Heart right ventricle (tissue), 16 donors: ENCODE measurements at regions not wholly inside any gene's neighbourhood (a gene's known extent, or its start where the extent isn't known, plus 50 kb on each side); places are given as distances from the start of the nearest gene placed in this dataset.

Experiments used
- ATAC-seq, 8 donors: fragments of 200-7000 bp; cut with Tn5 transposase; one replicate each; pipeline ENCODE4 v1.9.1; 2020; ENCODE audit warnings: mild to moderate bottlenecking in 8 of 8, moderate library complexity in 8 of 8, moderate number of reproducible peaks in 1 of 8
- DNase-seq, 2 donors: peaks; one replicate each; pipeline ENCODE4 v3.0.0-alpha.2; 2020
- H3K27ac ChIP-seq, 10 donors: fragments of 200-600 bp; sonication (generic) in 2 of 10; one replicate each; pipeline versions ENCODE4 v1.5.0 to v1.8.0; 2020 to 2022; ENCODE audit warnings: mild to moderate bottlenecking in 3 of 10
- H3K27me3 ChIP-seq, 7 donors: fragments of 200-600 bp; one replicate each; pipeline ENCODE4 v1.8.0; 2021 to 2022; ENCODE audit warnings: mild to moderate bottlenecking in 2 of 7
- H3K36me3 ChIP-seq, 9 donors: fragments of 200-600 bp; sonication (generic) in 1 of 9; one replicate each; pipeline versions ENCODE4 v1.5.0 to v1.8.0; 2020 to 2022; ENCODE audit warnings: mild to moderate bottlenecking in 2 of 9
- H3K4me1 ChIP-seq, 9 donors: fragments of 200-600 bp; sonication (generic) in 1 of 9; one replicate each; pipeline versions ENCODE4 v1.5.0 to v1.8.0; 2020 to 2022; ENCODE audit warnings: mild to moderate bottlenecking in 4 of 9
- H3K4me3 ChIP-seq, 10 donors: fragments of 200-600 bp; sonication (generic) in 2 of 10; one replicate each; pipeline versions ENCODE4 v1.5.0 to v1.8.0; 2020 to 2022; ENCODE audit warnings: mild to moderate bottlenecking in 7 of 10, moderate library complexity in 2 of 10
- H3K9me3 ChIP-seq, 11 donors: fragments of 200-600 bp in 10 of 11; sonication (generic) in 2 of 11; one replicate each; pipeline versions ENCODE4 v1.5.0 to v1.8.0; 2013 to 2022; ENCODE audit warnings: mild to moderate bottlenecking in 2 of 11, control low read depth in 1 of 11, moderate library complexity in 1 of 11
- WGBS, 2 donors: extraction: QIAGEN DNeasy Blood & Tissue Kit; methylation state at CpG; one replicate each; pipeline ENCODE4 v1.1.7; 2013; ENCODE audit warnings: inconsistent platforms in 1 of 2; 5-methylcytosine and 5-hydroxymethylcytosine counted together
- intact Hi-C, 10 donors: fragments of 100-400 bp; cut with DNase I; formaldehyde crosslinking; loops; one replicate each; pipeline versions ENCODE4 v1.11.1 to v1.14.2; 2022
- TF ChIP-seq, protein P1 (sequence below), 9 donors: fragments of 200-600 bp; sonication (generic) in 2 of 9; IDR thresholded peaks; one replicate each; pipeline versions ENCODE4 v1.5.0 to v1.8.0; 2021 to 2022; ENCODE audit warnings: antibody characterized with exemption in 9 of 9, mild to moderate bottlenecking in 5 of 9, moderate library complexity in 1 of 9
- donor health status: Arrhythmogenic right ventricular cardiomyopathy.
- donor health status: ischemic (EF 13 %, LVEDD 7.1; RV severe dilation, severe dysfunction).
- donor health status: healthy with polysubstance abuse.
- donor health status: DM: no; HTN: yes; CAD: no.
- donor health status: DM: no; HTN: no; CAD: no.
- donor health status: ischemic (EF 25% LVEDD 6.9; RV normal size, moderate dysfunction).
- donor health status: ischemic (EF 25% LVEDD 5.7; RV mildly dilated, moderate dysfunction).
- donor health status: healthy.
- donor health status: DM: yes; HTN: yes; CAD: no.
- donor health status: Ischemic cardiomyopathy.
- donor health status: ischemic (EF 35%, LVEDD 5.7; RV mildly dilated, moderate dysfunction).
- donor health status: nonischemic (EF 11% LVEDD 7.7; RV severe dilation, severe dysfunction).
- donor health status: DM: yes; HTN: yes; CAD: no.
- donor health status: PGD.
- donor health status: ischemic (EF 29% LVEDD 5.4; RV normal size, mild dysfunction).
- donor health status: nonischemic (EF 23%, LVEDD 6.1; RV moderate dilation, normal function).

DNA sequence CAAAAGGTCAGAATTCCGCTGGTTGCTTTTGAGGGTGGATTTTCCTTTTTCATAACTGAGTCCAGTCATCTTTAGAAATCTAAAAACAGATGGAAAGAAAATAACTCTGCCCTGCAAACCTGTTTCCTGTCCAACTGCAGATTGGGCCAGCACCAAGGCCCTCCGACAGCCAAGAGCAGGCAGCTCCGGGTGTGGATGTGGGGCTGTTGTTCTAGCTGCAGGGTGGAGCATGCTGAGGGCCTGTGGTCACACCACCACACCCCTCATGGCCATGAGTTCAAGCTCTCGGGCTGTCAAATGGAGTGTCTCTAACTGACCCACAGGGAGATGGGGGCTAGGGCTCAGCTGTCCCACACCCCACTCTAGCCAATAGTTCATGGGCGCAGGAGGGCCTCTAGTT is 69.3 kb upstream of the BZW1 start:
- no peaks in the 10 kb centered on the region for H3K9me3 ChIP-seq
- ATAC-seq (peak; percentile 67 to 94 (median 92)), DNase-seq (peak; percentile 63 to 71)
- WGBS, 2 donors, result 49 to 55% methylated on average over 5 of the region's 5 CpGs
- intact Hi-C loops, result loop anchor here in 3 of 10 donors (5.0 kb wide), 1 partner anchor 45 kb away; no protein-coding TSS in a partner anchor
- no peaks in the 10 kb centered on the region for H3K36me3 ChIP-seq
- H3K4me1 ChIP-seq, result peaks cover 6 to 39% (median 13%) of the 10 kb centered on the region in 9 donors
- TF ChIP-seq, protein P1, sequence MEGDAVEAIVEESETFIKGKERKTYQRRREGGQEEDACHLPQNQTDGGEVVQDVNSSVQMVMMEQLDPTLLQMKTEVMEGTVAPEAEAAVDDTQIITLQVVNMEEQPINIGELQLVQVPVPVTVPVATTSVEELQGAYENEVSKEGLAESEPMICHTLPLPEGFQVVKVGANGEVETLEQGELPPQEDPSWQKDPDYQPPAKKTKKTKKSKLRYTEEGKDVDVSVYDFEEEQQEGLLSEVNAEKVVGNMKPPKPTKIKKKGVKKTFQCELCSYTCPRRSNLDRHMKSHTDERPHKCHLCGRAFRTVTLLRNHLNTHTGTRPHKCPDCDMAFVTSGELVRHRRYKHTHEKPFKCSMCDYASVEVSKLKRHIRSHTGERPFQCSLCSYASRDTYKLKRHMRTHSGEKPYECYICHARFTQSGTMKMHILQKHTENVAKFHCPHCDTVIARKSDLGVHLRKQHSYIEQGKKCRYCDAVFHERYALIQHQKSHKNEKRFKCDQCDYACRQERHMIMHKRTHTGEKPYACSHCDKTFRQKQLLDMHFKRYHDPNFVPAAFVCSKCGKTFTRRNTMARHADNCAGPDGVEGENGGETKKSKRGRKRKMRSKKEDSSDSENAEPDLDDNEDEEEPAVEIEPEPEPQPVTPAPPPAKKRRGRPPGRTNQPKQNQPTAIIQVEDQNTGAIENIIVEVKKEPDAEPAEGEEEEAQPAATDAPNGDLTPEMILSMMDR (IDR thresholded peaks at IDR 0.05), result no peak
- no peaks in the 10 kb centered on the region for H3K27me3 ChIP-seq
- H3K27ac ChIP-seq, result peak overlapping the region; percentile 32 to 79 (median 58)
- H3K4me3 ChIP-seq, result no peak overlapping the region

DNA sequence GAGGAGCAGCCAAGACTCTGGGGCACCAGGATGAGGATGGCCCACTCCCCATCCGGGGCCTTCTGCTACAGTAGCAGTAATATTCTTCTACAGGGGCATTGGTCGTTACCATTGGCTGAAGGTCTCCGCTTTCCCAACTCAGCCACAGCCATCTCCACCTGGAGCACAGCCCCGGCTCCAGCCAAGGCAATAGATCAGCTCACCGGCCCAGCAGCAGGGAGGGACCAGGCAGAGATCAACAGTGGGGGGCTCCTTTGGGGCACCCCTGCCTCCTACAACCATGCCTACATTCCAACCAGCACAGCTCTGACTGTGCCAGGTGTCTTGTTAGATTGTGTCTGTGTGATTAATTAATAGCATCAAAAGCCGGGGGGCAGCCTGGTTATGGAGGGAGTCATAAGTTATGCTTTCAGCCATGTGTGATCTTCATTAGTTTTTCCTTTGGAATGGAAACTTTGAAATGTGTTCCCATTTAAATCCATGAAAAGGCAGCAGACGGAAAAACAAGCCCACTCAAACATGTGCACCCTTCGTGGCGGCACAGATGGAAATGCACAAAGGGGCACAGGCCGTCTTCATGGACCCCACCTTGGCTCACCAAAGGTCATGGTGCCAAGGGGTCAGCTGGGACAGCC is 68.6 kb upstream of the BZW1 start:
- Histone ChIP-seq H3K4me3 (no peak overlapping the region), H3K4me1 (peaks cover 6 to 39% (median 13%) of the 10 kb centered on the region in 9 donors), H3K27ac (peak overlapping the region in 4 of 10 donors; percentile 29 to 79 (median 74)), H3K27me3 (no peaks in the 10 kb centered on the region), H3K36me3 (no peaks in the 10 kb centered on the region), H3K9me3 (no peaks in the 10 kb centered on the region)
- TF ChIP-seq, protein P1 (IDR thresholded peaks at IDR 0.05), result no peak
- DNase-seq (no peak), ATAC-seq (peak in 1 of 8 donors; percentile 3)
- intact Hi-C loops, result loop anchor here in 3 of 10 donors (5.0 kb wide), 1 partner anchor 44 kb away; no protein-coding TSS in a partner anchor
- WGBS, 2 donors, result 92 to 94% methylated on average over 10 of the region's 10 CpGs

DNA sequence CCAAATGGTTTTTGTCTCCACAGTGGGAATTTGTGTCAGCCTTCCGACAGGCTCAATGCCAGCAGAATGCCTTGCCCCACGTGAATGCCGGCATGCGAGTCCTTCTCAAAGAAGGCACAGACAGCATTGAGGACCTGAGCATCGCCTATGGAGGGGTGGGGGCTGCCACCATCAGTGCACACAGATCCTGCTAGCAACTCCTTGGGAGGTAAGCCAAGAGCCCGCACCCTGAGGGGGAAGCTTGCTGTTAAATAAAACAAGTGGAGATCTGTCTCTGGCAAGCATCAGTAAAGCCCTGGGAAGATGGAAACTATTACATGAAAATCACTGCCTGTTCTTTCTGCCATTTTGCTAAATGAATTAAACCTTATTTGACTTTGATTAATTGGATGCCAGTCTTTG is 67.5 kb upstream of the BZW1 start:
- Histone ChIP-seq H3K27me3 (no peaks in the 10 kb centered on the region), H3K4me1 (peaks cover 6 to 39% (median 13%) of the 10 kb centered on the region in 9 donors), H3K4me3 (no peak overlapping the region), H3K36me3 (no peaks in the 10 kb centered on the region), H3K9me3 (no peaks in the 10 kb centered on the region), H3K27ac (no peak overlapping the region)
- 70 to 73% methylated on average over 6 of the region's 6 CpGs for WGBS, 2 donors
- intact Hi-C loops, result loop anchor here in 3 of 10 donors (5.0 kb wide), 1 partner anchor 43 kb away; no protein-coding TSS in a partner anchor
- ATAC-seq (no peak), DNase-seq (no peak)
- TF ChIP-seq, protein P1 (IDR thresholded peaks at IDR 0.05), result no peak

DNA sequence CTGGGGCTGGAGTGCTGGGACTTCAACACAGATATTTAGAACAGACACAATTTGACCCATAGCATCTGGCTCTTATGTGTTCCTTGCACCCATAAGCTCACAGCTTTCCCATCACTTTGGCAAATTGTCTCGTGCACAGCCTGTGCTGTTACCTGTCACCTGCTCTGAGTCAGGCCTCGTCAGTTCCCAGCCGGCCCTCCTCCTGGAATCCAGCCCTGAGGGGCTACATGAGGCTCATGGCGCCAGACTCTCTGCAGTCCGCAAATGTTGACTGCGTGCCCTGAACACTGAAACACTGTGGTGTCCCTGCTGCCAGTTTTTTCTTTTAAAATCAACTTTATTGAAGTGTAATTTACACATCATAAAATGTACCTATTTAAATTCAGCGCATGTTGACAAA is 65.4 kb upstream of the BZW1 start:
- TF ChIP-seq, protein P1 (IDR thresholded peaks at IDR 0.05), result no peak
- WGBS, 2 donors, result 92 to 95% methylated on average over 7 of the region's 7 CpGs
- no peaks in the 10 kb centered on the region for H3K27me3 ChIP-seq
- intact Hi-C loops, result no loop called here
- ATAC-seq, result no peak
- H3K4me3 ChIP-seq, result no peak overlapping the region
- DNase-seq, result no peak
- H3K36me3 ChIP-seq, result no peaks in the 10 kb centered on the region
- no peak overlapping the region for H3K27ac ChIP-seq
- peaks cover 5 to 27% (median 13%) of the 10 kb centered on the region in 9 donors for H3K4me1 ChIP-seq
- H3K9me3 ChIP-seq, result no peaks in the 10 kb centered on the region
